Effector memory CD8-positive, alpha-beta T cell (primary cell): ENCODE measurements at regions not wholly inside any gene's neighbourhood (a gene's known extent, or its start where the extent isn't known, plus 50 kb on each side); places are given as distances from the start of the nearest gene placed in this dataset.

Experiments used
- ATAC-seq: fragments of 150-1000 bp; cut with Tn5 transposase; replicated peaks from 2 replicates; pipeline ENCODE4 v1.10.0; 2021; ENCODE audit warnings: mild to moderate bottlenecking, moderate library complexity
- DNase-seq, 3 experiments: peaks; one replicate each; pipeline ENCODE4 v3.0.0; 2021
- H3K27ac Mint-ChIP-seq, 2 donors: one replicate each; pipeline ENCODE4 v1.8.0; 2022; ENCODE audit warnings: mild to moderate bottlenecking in 2 of 2, mixed read lengths in 2 of 2, moderate library complexity in 2 of 2
- H3K27me3 Mint-ChIP-seq, 2 donors: one replicate each; pipeline ENCODE4 v1.8.0; 2022; ENCODE audit warnings: mixed read lengths in 2 of 2
- H3K36me3 Mint-ChIP-seq: one replicate; pipeline ENCODE4 v1.8.0; 2022; ENCODE audit warnings: mild to moderate bottlenecking, moderate library complexity, mixed read lengths; ENCODE audit not compliant: insufficient read depth
- H3K4me1 Mint-ChIP-seq, 2 donors: one replicate each; pipeline ENCODE4 v1.8.0; 2022; ENCODE audit warnings: low read depth in 2 of 2, mixed read lengths in 2 of 2
- H3K4me3 Mint-ChIP-seq, 2 donors: one replicate each; pipeline ENCODE4 v1.8.0; 2022; ENCODE audit warnings: mild to moderate bottlenecking in 2 of 2, mixed read lengths in 2 of 2, moderate library complexity in 2 of 2
- H3K9me3 Mint-ChIP-seq, 2 donors: one replicate each; pipeline ENCODE4 v1.8.0; 2022; ENCODE audit warnings: mixed read lengths in 2 of 2

- DNase-seq = no peak
- H3K27ac Mint-ChIP-seq = no peak overlapping the region
- no peaks in the 10 kb centered on the region for H3K27me3 Mint-ChIP-seq
- no peaks in the 10 kb centered on the region for H3K4me1 Mint-ChIP-seq
- peaks cover 8 to 10% of the 10 kb centered on the region in 2 donors for H3K9me3 Mint-ChIP-seq
- no peak overlapping the region for H3K4me3 Mint-ChIP-seq
- H3K36me3 Mint-ChIP-seq = no peaks in the 10 kb centered on the region
- no peak for ATAC-seq
Measured at GRCh38 chr4:62913065-62913464, 1496.2 kb downstream of the TECRL start.

GRCh38 chr4:62912531-62912930 is 1496.7 kb downstream of the TECRL start:
- Mint-ChIP-seq H3K36me3 (no peaks in the 10 kb centered on the region), H3K27me3 (no peaks in the 10 kb centered on the region), H3K4me1 (no peaks in the 10 kb centered on the region), H3K27ac (no peak overlapping the region), H3K4me3 (no peak overlapping the region), H3K9me3 (peaks cover 8 to 10% of the 10 kb centered on the region in 2 donors)
- ATAC-seq (no peak), DNase-seq (no peak)

- Mint-ChIP-seq H3K4me3 (no peak overlapping the region), H3K27ac (no peak overlapping the region), H3K27me3 (no peaks in the 10 kb centered on the region), H3K4me1 (no peaks in the 10 kb centered on the region), H3K36me3 (no peaks in the 10 kb centered on the region), H3K9me3 (peaks cover 7 to 8% of the 10 kb centered on the region in 2 donors)
- ATAC-seq = no peak
- DNase-seq = no peak
Measured at GRCh38 chr4:62909238-62909637, 1500.0 kb downstream of the TECRL start.

- H3K27ac Mint-ChIP-seq = no peak overlapping the region
- DNase-seq (no peak), ATAC-seq (no peak)
- no peaks in the 10 kb centered on the region for H3K36me3 Mint-ChIP-seq
- peaks cover 14 to 20% of the 10 kb centered on the region in 2 donors for H3K9me3 Mint-ChIP-seq
- no peak overlapping the region for H3K4me3 Mint-ChIP-seq
- no peaks in the 10 kb centered on the region for H3K4me1 Mint-ChIP-seq
- no peaks in the 10 kb centered on the region for H3K27me3 Mint-ChIP-seq
Measured at GRCh38 chr4:62901101-62901500, 1508.1 kb downstream of the TECRL start.

GRCh38 chr4:62899646-62900364 is 1509.4 kb downstream of the TECRL start:
- ATAC-seq = no peak
- DNase-seq = no peak
- H3K4me3 Mint-ChIP-seq = no peak overlapping the region
- H3K4me1 Mint-ChIP-seq = no peaks in the 10 kb centered on the region
- peaks cover 14 to 20% of the 10 kb centered on the region in 2 donors for H3K9me3 Mint-ChIP-seq
- H3K36me3 Mint-ChIP-seq = no peaks in the 10 kb centered on the region
- H3K27me3 Mint-ChIP-seq = no peaks in the 10 kb centered on the region
- H3K27ac Mint-ChIP-seq = no peak overlapping the region

GRCh38 chr4:62898115-62898514 is 1511.1 kb downstream of the TECRL start:
- no peak for ATAC-seq
- Mint-ChIP-seq H3K27me3 (no peaks in the 10 kb centered on the region), H3K4me1 (no peaks in the 10 kb centered on the region), H3K27ac (no peak overlapping the region), H3K9me3 (peaks cover 14 to 20% of the 10 kb centered on the region in 2 donors), H3K4me3 (no peak overlapping the region), H3K36me3 (no peaks in the 10 kb centered on the region)
- DNase-seq = no peak

- no peaks in the 10 kb centered on the region for H3K27me3 Mint-ChIP-seq
- H3K27ac Mint-ChIP-seq = no peak overlapping the region
- no peaks in the 10 kb centered on the region for H3K36me3 Mint-ChIP-seq
- no peak for ATAC-seq
- H3K4me1 Mint-ChIP-seq = no peaks in the 10 kb centered on the region
- H3K9me3 Mint-ChIP-seq = peaks cover 8 to 10% of the 10 kb centered on the region in 2 donors
- DNase-seq = no peak
- H3K4me3 Mint-ChIP-seq = no peak overlapping the region
Measured at GRCh38 chr4:62896721-62897120, 1512.5 kb downstream of the TECRL start.

GRCh38 chr4:62881901-62882300 is 1527.3 kb downstream of the TECRL start:
- Mint-ChIP-seq H3K36me3 (no peaks in the 10 kb centered on the region), H3K4me3 (no peak overlapping the region), H3K4me1 (no peaks in the 10 kb centered on the region), H3K27ac (no peak overlapping the region), H3K9me3 (peaks cover 0 to 12% of the 10 kb centered on the region in 2 donors), H3K27me3 (no peaks in the 10 kb centered on the region)
- no peak for DNase-seq
- ATAC-seq = no peak

- Mint-ChIP-seq H3K27ac (no peak overlapping the region), H3K4me1 (no peaks in the 10 kb centered on the region), H3K4me3 (no peak overlapping the region), H3K36me3 (no peaks in the 10 kb centered on the region), H3K27me3 (no peaks in the 10 kb centered on the region), H3K9me3 (peaks cover 0 to 10% of the 10 kb centered on the region in 2 donors)
- ATAC-seq (no peak), DNase-seq (no peak)
Measured at GRCh38 chr4:62881210-62881609, 1528.0 kb downstream of the TECRL start.

- no peak overlapping the region for H3K4me3 Mint-ChIP-seq
- DNase-seq (no peak), ATAC-seq (no peak)
- H3K27ac Mint-ChIP-seq = no peak overlapping the region
- H3K4me1 Mint-ChIP-seq = no peaks in the 10 kb centered on the region
- no peaks in the 10 kb centered on the region for H3K27me3 Mint-ChIP-seq
- H3K9me3 Mint-ChIP-seq = peaks cover 0 to 4% of the 10 kb centered on the region in 2 donors
- H3K36me3 Mint-ChIP-seq = no peaks in the 10 kb centered on the region
Measured at GRCh38 chr4:62872856-62873255, 1536.4 kb downstream of the TECRL start.

GRCh38 chr4:62871078-62871477 is 1538.2 kb downstream of the TECRL start:
- H3K27me3 Mint-ChIP-seq = no peaks in the 10 kb centered on the region
- H3K4me1 Mint-ChIP-seq = no peaks in the 10 kb centered on the region
- H3K27ac Mint-ChIP-seq = no peak overlapping the region
- DNase-seq (no peak), ATAC-seq (no peak)
- peaks cover 0 to 6% of the 10 kb centered on the region in 2 donors for H3K9me3 Mint-ChIP-seq
- H3K4me3 Mint-ChIP-seq = no peak overlapping the region
- no peaks in the 10 kb centered on the region for H3K36me3 Mint-ChIP-seq

GRCh38 chr4:62870451-62870850 is 1538.8 kb downstream of the TECRL start:
- no peak overlapping the region for H3K4me3 Mint-ChIP-seq
- no peaks in the 10 kb centered on the region for H3K27me3 Mint-ChIP-seq
- H3K9me3 Mint-ChIP-seq = peaks cover 0 to 4% of the 10 kb centered on the region in 2 donors
- DNase-seq = no peak
- no peak overlapping the region for H3K27ac Mint-ChIP-seq
- no peaks in the 10 kb centered on the region for H3K4me1 Mint-ChIP-seq
- ATAC-seq = no peak
- no peaks in the 10 kb centered on the region for H3K36me3 Mint-ChIP-seq

- H3K4me1 Mint-ChIP-seq = no peaks in the 10 kb centered on the region
- H3K27me3 Mint-ChIP-seq = no peaks in the 10 kb centered on the region
- peaks cover 2% of the 10 kb centered on the region for H3K36me3 Mint-ChIP-seq
- DNase-seq = no peak
- H3K9me3 Mint-ChIP-seq = peaks cover 0 to 2% of the 10 kb centered on the region in 2 donors
- H3K27ac Mint-ChIP-seq = no peak overlapping the region
- H3K4me3 Mint-ChIP-seq = no peak overlapping the region
- ATAC-seq = no peak
Measured at GRCh38 chr4:62865261-62865660, 1544.0 kb downstream of the TECRL start.

- Mint-ChIP-seq H3K9me3 (peaks cover 5 to 16% of the 10 kb centered on the region in 2 donors), H3K36me3 (no peaks in the 10 kb centered on the region), H3K4me1 (no peaks in the 10 kb centered on the region), H3K27ac (no peak overlapping the region), H3K27me3 (no peaks in the 10 kb centered on the region), H3K4me3 (no peak overlapping the region)
- DNase-seq = no peak
- no peak for ATAC-seq
Measured at GRCh38 chr4:62849696-62850095, 1559.6 kb downstream of the TECRL start.
